Vagina (tissue), 2 donors: ENCODE measurements at regions not wholly inside any gene's neighbourhood (a gene's known extent, or its start where the extent isn't known, plus 50 kb on each side); places are given as distances from the start of the nearest gene placed in this dataset.

Source experiments
- DNase-seq, 2 donors: peaks; one replicate each; pipeline ENCODE4 v3.0.0-alpha.2; 2017; ENCODE audit errors: extremely low spot score in 2 of 2
- H3K27ac ChIP-seq: fragments of 200-600 bp; sonication (generic); one replicate; pipeline ENCODE4 v1.5.1; 2019
- H3K27me3 ChIP-seq: fragments of 200-600 bp; sonication (generic); one replicate; pipeline ENCODE4 v1.5.1; 2019
- H3K36me3 ChIP-seq, 2 donors: fragments of 200-600 bp; sonication (generic); one replicate each; pipeline ENCODE4 v1.5.1; 2017 to 2019
- H3K4me1 ChIP-seq: fragments of 200-600 bp; sonication (generic); one replicate; pipeline ENCODE4 v1.5.1; 2019
- H3K4me3 ChIP-seq, 2 donors: fragments of 200-600 bp; sonication (generic); 1 replicate in 1 of 2; 2 replicates in 1 of 2; pipeline ENCODE4 v1.5.1; 2016 to 2019
- H3K9me3 ChIP-seq: fragments of 200-600 bp; sonication (generic); one replicate; pipeline ENCODE4 v1.5.1; 2019
- CTCF ChIP-seq, 3 experiments: fragments of 450-650 bp in 2 of 3; fragments of 200-600 bp in 1 of 3; sonication (generic) in 1 of 3; IDR thresholded peaks; one replicate each; pipeline ENCODE4 v1.5.1; 2017 to 2019; ENCODE audit warnings: antibody characterized with exemption in 3 of 3, mild to moderate bottlenecking in 2 of 3, moderate library complexity in 2 of 3
- POLR2A ChIP-seq, 2 donors: fragments of 450-650 bp; IDR thresholded peaks; one replicate each; pipeline ENCODE4 v1.6.1; 2017; ENCODE audit warnings: antibody characterized with exemption in 2 of 2, mild to moderate bottlenecking in 2 of 2, moderate library complexity in 2 of 2
- POLR2AphosphoS5 ChIP-seq, 2 donors: sonication (generic); formaldehyde crosslinking; IDR thresholded peaks; one replicate each; pipeline ENCODE4 v1.9.0; 2017; ENCODE audit warnings: antibody characterized with exemption in 2 of 2, mild to moderate bottlenecking in 2 of 2, low read depth in 1 of 2; ENCODE audit not compliant: insufficient read depth in 1 of 2
- intact Hi-C: fragments of 100-400 bp; cut with DNase I; formaldehyde crosslinking; loops from one replicate; pipeline ENCODE4 v1.15.1; 2023

GRCh38 chr13:84130495-84131114, 248.3 kb upstream of the SLITRK1 start:
- Histone ChIP-seq H3K36me3 (no peaks in the 10 kb centered on the region), H3K4me1 (no peaks in the 10 kb centered on the region), H3K27ac (no peak overlapping the region), H3K9me3 (no peaks in the 10 kb centered on the region), H3K4me3 (no peak overlapping the region), H3K27me3 (no peaks in the 10 kb centered on the region)
- no peak for DNase-seq
- intact Hi-C loops: no loop called here
- no peak for TF ChIP-seq CTCF (IDR thresholded peaks at IDR 0.05)
- no peak for TF ChIP-seq POLR2AphosphoS5 (IDR thresholded peaks at IDR 0.05; ENCODE audit: insufficient read depth in 1 of 2, low read depth in 1 of 2)
- TF ChIP-seq POLR2A (IDR thresholded peaks at IDR 0.05): no peak

- Histone ChIP-seq H3K27ac (no peak overlapping the region), H3K27me3 (no peaks in the 10 kb centered on the region), H3K36me3 (no peaks in the 10 kb centered on the region), H3K9me3 (no peaks in the 10 kb centered on the region), H3K4me3 (no peak overlapping the region), H3K4me1 (no peaks in the 10 kb centered on the region)
- intact Hi-C loops: no loop called here
- no peak for DNase-seq
- no peak for TF ChIP-seq POLR2AphosphoS5 (IDR thresholded peaks at IDR 0.05; ENCODE audit: insufficient read depth in 1 of 2, low read depth in 1 of 2)
- TF ChIP-seq CTCF (IDR thresholded peaks at IDR 0.05): no peak
- TF ChIP-seq POLR2A (IDR thresholded peaks at IDR 0.05): no peak
Measured at GRCh38 chr13:84129966-84130365, 247.7 kb upstream of the SLITRK1 start.

GRCh38 chr13:84127597-84128128, 245.4 kb upstream of the SLITRK1 start:
- no peak for DNase-seq
- Histone ChIP-seq H3K27ac (no peak overlapping the region), H3K36me3 (no peaks in the 10 kb centered on the region), H3K27me3 (no peaks in the 10 kb centered on the region), H3K9me3 (no peaks in the 10 kb centered on the region), H3K4me3 (no peak overlapping the region), H3K4me1 (no peaks in the 10 kb centered on the region)
- intact Hi-C loops: no loop called here
- TF ChIP-seq POLR2A (IDR thresholded peaks at IDR 0.05): no peak
- TF ChIP-seq CTCF (IDR thresholded peaks at IDR 0.05): no peak
- TF ChIP-seq POLR2AphosphoS5 (IDR thresholded peaks at IDR 0.05; ENCODE audit: insufficient read depth in 1 of 2, low read depth in 1 of 2): no peak

- no peak for DNase-seq
- intact Hi-C loops: no loop called here
- Histone ChIP-seq H3K9me3 (no peaks in the 10 kb centered on the region), H3K27me3 (no peaks in the 10 kb centered on the region), H3K27ac (no peak overlapping the region), H3K4me3 (no peak overlapping the region), H3K36me3 (no peaks in the 10 kb centered on the region), H3K4me1 (no peaks in the 10 kb centered on the region)
- TF ChIP-seq POLR2AphosphoS5 (IDR thresholded peaks at IDR 0.05; ENCODE audit: insufficient read depth in 1 of 2, low read depth in 1 of 2) (no peak), CTCF (IDR thresholded peaks at IDR 0.05) (no peak), POLR2A (IDR thresholded peaks at IDR 0.05) (no peak)
Measured at GRCh38 chr13:84126671-84127171, 244.4 kb upstream of the SLITRK1 start.

GRCh38 chr13:84121456-84121855, 239.2 kb upstream of the SLITRK1 start:
- no peak for DNase-seq
- no peak overlapping the region for H3K4me3 ChIP-seq
- no peaks in the 10 kb centered on the region for H3K9me3 ChIP-seq
- TF ChIP-seq POLR2A (IDR thresholded peaks at IDR 0.05) (no peak), CTCF (IDR thresholded peaks at IDR 0.05) (no peak), POLR2AphosphoS5 (IDR thresholded peaks at IDR 0.05; ENCODE audit: insufficient read depth in 1 of 2, low read depth in 1 of 2) (no peak)
- intact Hi-C loops: no loop called here
- H3K4me1 ChIP-seq: no peaks in the 10 kb centered on the region
- no peaks in the 10 kb centered on the region for H3K27me3 ChIP-seq
- no peak overlapping the region for H3K27ac ChIP-seq
- no peaks in the 10 kb centered on the region for H3K36me3 ChIP-seq
